GM10266 (cell line): ENCODE measurements at regions not wholly inside any gene's neighbourhood (a gene's known extent, or its start where the extent isn't known, plus 50 kb on each side); places are given as distances from the start of the nearest gene placed in this dataset.
"Not testable (repeated sequence)": the region's sequence is repeated elsewhere in the genome, so short reads cannot be mapped to it uniquely, and the experiment has no call there.

Experiments
- DNase-seq: peaks from one replicate; pipeline ENCODE4 v3.0.0; 2012; ENCODE audit errors: extremely low spot score
- CTCF ChIP-seq: IDR thresholded peaks from 2 replicates; pipeline ENCODE4 v1.5.1; 2012; ENCODE audit warnings: mild to moderate bottlenecking, low read depth; ENCODE audit not compliant: control insufficient read depth, insufficient read depth; ENCODE audit errors: missing control alignments

- no peak for DNase-seq
- TF ChIP-seq CTCF: no peak
Measured at GRCh38 chr17:71585540-71585939, 535.3 kb upstream of the SOX9 start.

- TF ChIP-seq CTCF: no peak
- no peak for DNase-seq
Measured at GRCh38 chr17:71592431-71592830, 528.4 kb upstream of the SOX9 start.

GRCh38 chr17:71593078-71593477 lies 527.7 kb upstream of the SOX9 start:
- no peak for DNase-seq
- no peak for TF ChIP-seq CTCF

- not testable (repeated sequence) for DNase-seq
Measured at GRCh38 chr17:71599583-71599982, 521.2 kb upstream of the SOX9 start.

- TF ChIP-seq CTCF: no peak
- no peak for DNase-seq
Measured at GRCh38 chr17:71600137-71600789, 520.6 kb upstream of the SOX9 start.

- TF ChIP-seq CTCF: no peak
- no peak for DNase-seq
Measured at GRCh38 chr17:71601894-71602504, 518.8 kb upstream of the SOX9 start.

- no peak for TF ChIP-seq CTCF
- DNase-seq: no peak
Measured at GRCh38 chr17:71613996-71614395, 506.8 kb upstream of the SOX9 start.
